ENCODE measurements at regions not wholly inside any gene's neighbourhood (a gene's known extent, or its start where the extent isn't known, plus 50 kb on each side); places are given as distances from the start of the nearest gene placed in this dataset.

GRCh38 chr3:24835510-24835909 lies 340.9 kb upstream of the THRB start:
- no peak for DNase-seq (ENCODE audit: low read depth)

- DNase-seq (ENCODE audit: low read depth), result no peak
These were observed 343.0 kb upstream of the THRB start for GRCh38 chr3:24837601-24838000.

- no peak for DNase-seq (ENCODE audit: low read depth)
These were observed 343.9 kb upstream of the THRB start for GRCh38 chr3:24838533-24838932.

GRCh38 chr3:24843955-24844354 lies 349.3 kb upstream of the THRB start:
- DNase-seq (ENCODE audit: low read depth), result no peak

- no peak for DNase-seq (ENCODE audit: low read depth)
These were observed 351.0 kb upstream of the THRB start for GRCh38 chr3:24845524-24846155.

- DNase-seq (ENCODE audit: low read depth), result no peak
These were observed 351.7 kb upstream of the THRB start for GRCh38 chr3:24846286-24846860.

GRCh38 chr3:24850245-24850644 lies 355.6 kb upstream of the THRB start:
- DNase-seq (ENCODE audit: low read depth), result no peak

- DNase-seq (ENCODE audit: low read depth), result no peak
These were observed 359.2 kb upstream of the THRB start for GRCh38 chr3:24853685-24854490.

- no peak for DNase-seq (ENCODE audit: low read depth)
These were observed 360.1 kb upstream of the THRB start for GRCh38 chr3:24854748-24855147.

GRCh38 chr3:24857945-24858344 lies 363.3 kb upstream of the THRB start:
- no peak for DNase-seq (ENCODE audit: low read depth)

- DNase-seq (ENCODE audit: low read depth), result no peak
These were observed 368.6 kb upstream of the THRB start for GRCh38 chr3:24863215-24863614.

GRCh38 chr3:24867783-24868182 lies 373.1 kb upstream of the THRB start:
- DNase-seq (ENCODE audit: low read depth), result peak; percentile 8

GRCh38 chr3:24881239-24881638 lies 386.6 kb upstream of the THRB start:
- DNase-seq (ENCODE audit: low read depth), result no peak

GRCh38 chr3:24886501-24886900 lies 391.9 kb upstream of the THRB start:
- no peak for DNase-seq (ENCODE audit: low read depth)

- DNase-seq (ENCODE audit: low read depth), result no peak
These were observed 395.4 kb upstream of the THRB start for GRCh38 chr3:24890012-24890411.

GRCh38 chr3:24899373-24899772 lies 404.7 kb upstream of the THRB start:
- DNase-seq (ENCODE audit: low read depth), result no peak

- DNase-seq (ENCODE audit: low read depth), result no peak
These were observed 405.4 kb upstream of the THRB start for GRCh38 chr3:24899901-24900603.

- DNase-seq (ENCODE audit: low read depth), result no peak
These were observed 410.6 kb upstream of the THRB start for GRCh38 chr3:24905266-24905665.

GRCh38 chr3:24907106-24907505 lies 412.5 kb upstream of the THRB start:
- no peak for DNase-seq (ENCODE audit: low read depth)

- no peak for DNase-seq (ENCODE audit: low read depth)
These were observed 416.4 kb upstream of the THRB start for GRCh38 chr3:24911076-24911475.

- no peak for DNase-seq (ENCODE audit: low read depth)
These were observed 421.0 kb upstream of the THRB start for GRCh38 chr3:24915639-24916038.

- no peak for DNase-seq (ENCODE audit: low read depth)
These were observed 423.3 kb upstream of the THRB start for GRCh38 chr3:24917908-24918307.

GRCh38 chr3:24923570-24923969 lies 428.9 kb upstream of the THRB start:
- DNase-seq (ENCODE audit: low read depth), result no peak
